Fibroblast of lung (primary cell): ENCODE measurements at regions not wholly inside any gene's neighbourhood (a gene's known extent, or its start where the extent isn't known, plus 50 kb on each side); places are given as distances from the start of the nearest gene placed in this dataset.

Experiments used
- DNase-seq, 2 donors: peaks; one replicate each; pipeline versions ENCODE4 v3.0.0 to v3.0.0-alpha.2; 2010; ENCODE audit warnings: low read depth in 2 of 2
- H2AFZ ChIP-seq: 2 replicates; pipeline ENCODE4 v1.5.1; 2012; ENCODE audit warnings: low read length, control low read depth, inconsistent platforms
- H3K27ac ChIP-seq: 2 replicates; pipeline ENCODE4 v1.5.1; 2011; ENCODE audit warnings: low read length, control low read depth; ENCODE audit not compliant: insufficient read depth
- H3K27me3 ChIP-seq: 2 replicates; pipeline ENCODE4 v1.5.1; 2011; ENCODE audit warnings: mild to moderate bottlenecking, low read length; ENCODE audit not compliant: control insufficient read depth, insufficient read depth
- H3K36me3 ChIP-seq: 2 replicates; pipeline ENCODE4 v1.5.1; 2011; ENCODE audit warnings: low read length; ENCODE audit not compliant: control insufficient read depth, insufficient read depth
- H3K4me1 ChIP-seq: 2 replicates; pipeline ENCODE4 v1.5.1; 2011; ENCODE audit warnings: low read length; ENCODE audit not compliant: control insufficient read depth, insufficient read depth; ENCODE audit errors: extremely low read depth
- H3K4me2 ChIP-seq: 2 replicates; pipeline ENCODE4 v1.5.1; 2011; ENCODE audit warnings: low read length, control low read depth; ENCODE audit not compliant: insufficient read depth; ENCODE audit errors: extremely low read depth
- H3K4me3 ChIP-seq, 4 experiments: fragments of 200-600 bp in 1 of 4; sonication (generic) in 1 of 4; replicated peaks in 1 of 4; 2 replicates each; pipeline ENCODE4 v1.5.1; 2011 to 2016; ENCODE audit warnings: low read length in 4 of 4, low read depth in 3 of 4, mild to moderate bottlenecking in 3 of 4, control low read depth in 2 of 4, inconsistent platforms in 1 of 4, mixed read lengths in 1 of 4; ENCODE audit not compliant: insufficient read depth in 1 of 4; ENCODE audit errors: control extremely low read depth in 1 of 4
- H3K79me2 ChIP-seq: 2 replicates; pipeline ENCODE4 v1.5.1; 2012; ENCODE audit warnings: mild to moderate bottlenecking, low read length, inconsistent platforms; ENCODE audit not compliant: control insufficient read depth, insufficient read depth
- H3K9ac ChIP-seq: 2 replicates; pipeline ENCODE4 v1.5.1; 2011; ENCODE audit warnings: mild to moderate bottlenecking, low read length, control low read depth; ENCODE audit not compliant: insufficient read depth
- H3K9me3 ChIP-seq: 2 replicates; pipeline ENCODE4 v1.5.1; 2012; ENCODE audit warnings: low read depth, low read length; ENCODE audit not compliant: control insufficient read depth, insufficient read depth
- H4K20me1 ChIP-seq: 2 replicates; pipeline ENCODE4 v1.5.1; 2011; ENCODE audit warnings: low read length; ENCODE audit not compliant: control insufficient read depth, insufficient read depth; ENCODE audit errors: extremely low read depth
- CTCF ChIP-seq, 2 donors: IDR thresholded peaks in 1 of 2; conservative IDR thresholded peaks in 1 of 2; 1 replicate in 1 of 2; 2 replicates in 1 of 2; pipeline ENCODE4 v1.5.1; 2011 to 2012; ENCODE audit warnings: low read length in 2 of 2, control low read depth in 1 of 2, inconsistent platforms in 1 of 2, low read depth in 1 of 2, mild to moderate bottlenecking in 1 of 2
- EZH2 ChIP-seq: IDR thresholded peaks from 2 replicates; pipeline ENCODE4 v1.5.1; 2012; ENCODE audit warnings: low read length, control low read depth, mild to moderate bottlenecking; ENCODE audit errors: missing control alignments

- no peaks in the 10 kb centered on the region for H3K4me1 ChIP-seq
- H2AFZ ChIP-seq, result no peak overlapping the region
- H3K4me3 ChIP-seq, result no peak overlapping the region
- TF ChIP-seq CTCF (conservative IDR thresholded peaks at IDR 0.05 in 1 of 2, IDR thresholded peaks at IDR 0.05 in 1 of 2; ENCODE audit: low read depth in 1 of 2, low read length in 2 of 2) (no peak), EZH2 (no peak)
- DNase-seq, result no peak
- H3K27ac ChIP-seq, result no peak overlapping the region
- no peaks in the 10 kb centered on the region for H3K36me3 ChIP-seq
- H3K79me2 ChIP-seq, result no peaks in the 10 kb centered on the region
- H3K27me3 ChIP-seq, result no peaks in the 10 kb centered on the region
- H3K4me2 ChIP-seq, result no peak overlapping the region
- H4K20me1 ChIP-seq, result no peaks in the 10 kb centered on the region
- no peak overlapping the region for H3K9ac ChIP-seq
- no peaks in the 10 kb centered on the region for H3K9me3 ChIP-seq
Measured at GRCh38 chr5:166257661-166258060, 2033.8 kb upstream of the WWC1 start.

GRCh38 chr5:166262395-166262794 lies 2029.0 kb upstream of the WWC1 start:
- Histone ChIP-seq H3K9me3 (no peaks in the 10 kb centered on the region), H4K20me1 (no peaks in the 10 kb centered on the region), H3K4me1 (no peaks in the 10 kb centered on the region), H3K4me3 (no peak overlapping the region), H3K27me3 (no peaks in the 10 kb centered on the region), H3K36me3 (no peaks in the 10 kb centered on the region), H2AFZ (no peak overlapping the region), H3K9ac (no peak overlapping the region), H3K4me2 (no peak overlapping the region), H3K27ac (no peak overlapping the region), H3K79me2 (no peaks in the 10 kb centered on the region)
- TF ChIP-seq CTCF (conservative IDR thresholded peaks at IDR 0.05 in 1 of 2, IDR thresholded peaks at IDR 0.05 in 1 of 2; ENCODE audit: low read depth in 1 of 2, low read length in 2 of 2) (no peak), EZH2 (no peak)
- DNase-seq, result no peak

GRCh38 chr5:166267907-166268306 lies 2023.5 kb upstream of the WWC1 start:
- no peaks in the 10 kb centered on the region for H3K27me3 ChIP-seq
- no peak overlapping the region for H3K27ac ChIP-seq
- H2AFZ ChIP-seq, result no peak overlapping the region
- no peak overlapping the region for H3K9ac ChIP-seq
- H3K4me1 ChIP-seq, result no peaks in the 10 kb centered on the region
- no peaks in the 10 kb centered on the region for H3K79me2 ChIP-seq
- no peaks in the 10 kb centered on the region for H3K9me3 ChIP-seq
- H3K4me3 ChIP-seq, result no peak overlapping the region
- DNase-seq, result no peak
- H3K36me3 ChIP-seq, result no peaks in the 10 kb centered on the region
- TF ChIP-seq CTCF (conservative IDR thresholded peaks at IDR 0.05 in 1 of 2, IDR thresholded peaks at IDR 0.05 in 1 of 2; ENCODE audit: low read depth in 1 of 2, low read length in 2 of 2), result no peak
- no peak overlapping the region for H3K4me2 ChIP-seq
- no peaks in the 10 kb centered on the region for H4K20me1 ChIP-seq
